IMR-90 (cell line): ENCODE measurements at regions not wholly inside any gene's neighbourhood (a gene's known extent, or its start where the extent isn't known, plus 50 kb on each side); places are given as distances from the start of the nearest gene placed in this dataset.
A peak's percentile ranks its signal among the peaks of the same experiment; 100 is the strongest.

Source experiments
- ATAC-seq: fragments of 200-7000 bp; cut with Tn5 transposase; 2 replicates; pipeline ENCODE4 v1.9.1; 2020; ENCODE audit warnings: low read depth, mild to moderate bottlenecking, moderate library complexity
- BruUV-seq: library from RNA; stranded (reverse); fragments of 400-500 nt; replicated peaks from 2 replicates; lab custom pipeline; 2021; lab: Mats Ljungman, UMichigan
- CTCF ChIA-PET: fragments of 300-600 bp; formaldehyde crosslinking; extraction: SDS; loops from one replicate; lab custom pipeline; 2021; ENCODE audit warnings: antibody characterized with exemption; lab: Yijun Ruan, JAX
- POLR2A ChIA-PET: fragments of 300-600 bp; sonication (Branson Sonifier 250); formaldehyde crosslinking; loops from one replicate; lab custom pipeline; 2022; ENCODE audit warnings: antibody characterized with exemption; ENCODE audit not compliant: unreplicated experiment; lab: Charles Lee
- DNase-seq: peaks from one replicate; pipeline ENCODE4 v3.0.0; 2013
- H2AFZ ChIP-seq: replicated peaks from 2 replicates; pipeline ENCODE3; 2013; ENCODE audit warnings: low read length, mild to moderate bottlenecking; ENCODE audit not compliant: poor library complexity
- H2AK5ac ChIP-seq: 2 replicates; pipeline ENCODE4 v1.6.1; 2013; ENCODE audit warnings: low read depth, low read length, inconsistent platforms
- H2AK9ac ChIP-seq: replicated peaks from 2 replicates; pipeline ENCODE3; 2013; ENCODE audit warnings: mild to moderate bottlenecking, low read depth, low read length, moderate library complexity; ENCODE audit not compliant: poor library complexity
- H2BK120ac ChIP-seq: 2 replicates; pipeline ENCODE4 v1.6.1; 2013; ENCODE audit warnings: low read depth, low read length, inconsistent platforms
- H2BK15ac ChIP-seq: 3 replicates; pipeline ENCODE4 v1.6.1; 2013; ENCODE audit warnings: low read depth, low read length, inconsistent platforms
- H2BK20ac ChIP-seq: 2 replicates; pipeline ENCODE4 v1.6.1; 2013; ENCODE audit warnings: low read depth, mild to moderate bottlenecking, inconsistent platforms, low read length, moderate library complexity
- H2BK5ac ChIP-seq: 2 replicates; pipeline ENCODE4 v1.6.1; 2013; ENCODE audit warnings: mild to moderate bottlenecking, low read depth, low read length, inconsistent platforms; ENCODE audit not compliant: poor library complexity, severe bottlenecking
- H3K14ac ChIP-seq: replicated peaks from 2 replicates; pipeline ENCODE4 v1.6.1; 2013; ENCODE audit warnings: low read depth, low read length, inconsistent platforms
- H3K18ac ChIP-seq: 2 replicates; pipeline ENCODE4 v1.6.1; 2013; ENCODE audit warnings: low read depth, low read length, control low read depth
- H3K23ac ChIP-seq: 2 replicates; pipeline ENCODE4 v1.6.1; 2013; ENCODE audit warnings: low read depth, low read length, inconsistent platforms
- H3K27ac ChIP-seq: 2 replicates; pipeline ENCODE4 v1.5.1; 2013; ENCODE audit warnings: mild to moderate bottlenecking, control low read depth, low read length; ENCODE audit not compliant: insufficient read depth
- H3K27me3 ChIP-seq: 2 replicates; pipeline ENCODE4 v1.6.1; 2013; ENCODE audit warnings: low read length; ENCODE audit not compliant: control insufficient read depth, insufficient read depth
- H3K36me3 ChIP-seq: 2 replicates; pipeline ENCODE4 v1.6.1; 2013; ENCODE audit warnings: low read length, mixed read lengths; ENCODE audit not compliant: control insufficient read depth, insufficient read depth
- H3K4ac ChIP-seq: 2 replicates; pipeline ENCODE4 v1.6.1; 2013; ENCODE audit warnings: low read depth, low read length, inconsistent platforms
- H3K4me1 ChIP-seq: 2 replicates; pipeline ENCODE4 v1.6.1; 2013; ENCODE audit warnings: low read length, mixed read lengths; ENCODE audit not compliant: control insufficient read depth, insufficient read depth
- H3K4me2 ChIP-seq: 2 replicates; pipeline ENCODE4 v1.6.1; 2013; ENCODE audit warnings: low read depth, mild to moderate bottlenecking, control low read depth, low read length, moderate library complexity
- H3K4me3 ChIP-seq: 2 replicates; pipeline ENCODE4 v1.5.1; 2013; ENCODE audit warnings: low read depth, mild to moderate bottlenecking, control low read depth, low read length, moderate library complexity; ENCODE audit not compliant: insufficient read depth
- H3K56ac ChIP-seq: 2 replicates; pipeline ENCODE4 v1.6.1; 2013; ENCODE audit warnings: low read length, inconsistent platforms; ENCODE audit not compliant: insufficient read depth; ENCODE audit errors: extremely low read depth
- H3K79me1 ChIP-seq, 2 experiments: 2 replicates each; pipeline ENCODE4 v1.6.1; 2013; ENCODE audit warnings: low read length in 2 of 2, inconsistent platforms in 1 of 2, low read depth in 1 of 2
- H3K9ac ChIP-seq: 2 replicates; pipeline ENCODE4 v1.6.1; 2013; ENCODE audit warnings: low read depth, low read length, control low read depth
- H3K9me1 ChIP-seq: 2 replicates; pipeline ENCODE4 v1.6.1; 2013; ENCODE audit warnings: low read length, inconsistent platforms; ENCODE audit not compliant: insufficient read depth
- H3K9me3 ChIP-seq: 2 replicates; pipeline ENCODE4 v1.6.1; 2013; ENCODE audit warnings: low read length; ENCODE audit not compliant: control insufficient read depth, insufficient read depth
- H4K20me1 ChIP-seq: 2 replicates; pipeline ENCODE4 v1.6.1; 2013; ENCODE audit warnings: low read length, inconsistent platforms; ENCODE audit not compliant: insufficient read depth
- H4K5ac ChIP-seq: 2 replicates; pipeline ENCODE4 v1.6.1; 2013; ENCODE audit warnings: mild to moderate bottlenecking, low read depth, low read length, control low read depth
- H4K8ac ChIP-seq, 2 experiments: 2 replicates each; pipeline ENCODE4 v1.6.1; 2013; ENCODE audit warnings: low read depth in 2 of 2, low read length in 2 of 2, control low read depth in 1 of 2, inconsistent platforms in 1 of 2
- H4K91ac ChIP-seq: 2 replicates; pipeline ENCODE4 v1.6.1; 2013; ENCODE audit warnings: low read depth, low read length, inconsistent platforms; ENCODE audit not compliant: insufficient read depth
- BHLHE40 ChIP-seq: fragments of 150-350 bp; IDR thresholded peaks from 2 replicates; pipeline ENCODE4 v1.6.1; 2016; ENCODE audit warnings: mild to moderate bottlenecking, low read depth, low read length
- CEBPB ChIP-seq: IDR thresholded peaks from 2 replicates; pipeline ENCODE4 v1.6.1; 2012; ENCODE audit warnings: low read depth, low read length, improper control_type of control experiment
- CHD1 ChIP-seq: IDR thresholded peaks from 2 replicates; pipeline ENCODE4 v1.6.1; 2012; ENCODE audit warnings: low read depth, low read length, improper control_type of control experiment
- FOS ChIP-seq: fragments of 150-350 bp; IDR thresholded peaks from 2 replicates; pipeline ENCODE4 v1.6.1; 2016; ENCODE audit warnings: low read depth, low read length
- MAFK ChIP-seq: IDR thresholded peaks from 2 replicates; pipeline ENCODE4 v1.6.1; 2012; ENCODE audit warnings: low read depth, low read length, improper control_type of control experiment
- MAZ ChIP-seq: IDR thresholded peaks from 2 replicates; pipeline ENCODE4 v1.6.1; 2012; ENCODE audit warnings: low read depth, mild to moderate bottlenecking, low read length, improper control_type of control experiment, moderate library complexity, borderline replicate concordance
- MXI1 ChIP-seq: IDR thresholded peaks from 2 replicates; pipeline ENCODE4 v1.6.1; 2012; ENCODE audit warnings: low read depth, mild to moderate bottlenecking, low read length, moderate library complexity, borderline replicate concordance
- NFE2L2 ChIP-seq: fragments of 150-350 bp; IDR thresholded peaks from 2 replicates; pipeline ENCODE4 v1.6.1; 2016; ENCODE audit warnings: low read depth, mild to moderate bottlenecking, low read length
- POLR2A ChIP-seq: IDR thresholded peaks from 2 replicates; pipeline ENCODE4 v1.6.1; 2012; ENCODE audit warnings: mild to moderate bottlenecking, low read depth, low read length
- RAD21 ChIP-seq: IDR thresholded peaks from 2 replicates; pipeline ENCODE4 v1.6.1; 2012; ENCODE audit warnings: low read length, improper control_type of control experiment
- RCOR1 ChIP-seq: IDR thresholded peaks from 2 replicates; pipeline ENCODE4 v1.6.1; 2012; ENCODE audit warnings: mild to moderate bottlenecking, low read length, improper control_type of control experiment; ENCODE audit not compliant: insufficient replicate concordance
- RFX5 ChIP-seq: IDR thresholded peaks from 2 replicates; pipeline ENCODE4 v1.8.0; 2012; ENCODE audit warnings: low read depth, mild to moderate bottlenecking, low read length, moderate library complexity
- SMC3 ChIP-seq: fragments of 150-350 bp; IDR thresholded peaks from 2 replicates; pipeline ENCODE4 v1.6.1; 2016; ENCODE audit warnings: low read depth, mild to moderate bottlenecking, antibody characterized with exemption, low read length, moderate library complexity
- WGBS, 2 experiments: methylation state at CpG; one replicate each; pipeline versions ENCODE4 v1.1.5 to v1.1.7; 2013; ENCODE audit warnings: missing lambda C conversion rate in 2 of 2; ENCODE audit not compliant: insufficient read length in 1 of 2; ENCODE audit errors: extremely low coverage in 2 of 2; 5-methylcytosine and 5-hydroxymethylcytosine counted together
- dilution Hi-C: fragments of 300-500 bp; cut with HindIII; formaldehyde crosslinking; loops from one replicate; pipeline ENCODE4 v1.14.3; 2018; ENCODE audit warnings: low sequenced_read_pairs; ENCODE audit not compliant: unreplicated experiment
- in situ Hi-C: fragments of 300-500 bp; cut with MboI; formaldehyde crosslinking; loops from 3 replicates; pipeline ENCODE4 v1.14.3; 2019; ENCODE audit warnings: low sequenced_read_pairs, inconsistent platforms, mixed read lengths
- intact Hi-C: fragments of 100-400 bp; cut with micrococcal nuclease; formaldehyde crosslinking; loops from 2 replicates; pipeline ENCODE4 v1.10.0; 2022

GRCh38 chr2:195445639-195446038 lies 211.4 kb upstream of the SLC39A10 start:
- Histone ChIP-seq H3K9ac (no peak overlapping the region), H4K91ac (no peak overlapping the region), H4K8ac (no peak overlapping the region), H3K4ac (no peak overlapping the region), H2BK5ac (peak overlapping the region; percentile 42), H3K14ac (no peak overlapping the region), H3K4me2 (no peak overlapping the region), H2AFZ (no peak overlapping the region), H3K79me1 (no peaks in the 10 kb centered on the region), H2BK15ac (no peak overlapping the region), H3K9me3 (peaks cover 9% of the 10 kb centered on the region), H3K36me3 (no peaks in the 10 kb centered on the region), H3K27ac (no peak overlapping the region), H3K23ac (no peak overlapping the region), H4K20me1 (no peaks in the 10 kb centered on the region), H2AK9ac (no peak overlapping the region), H3K56ac (no peak overlapping the region), H2BK120ac (0 out of 2 replicates have a peak overlapping the region, but pooled peaks have one; percentile 4), H3K9me1 (no peaks in the 10 kb centered on the region), H3K27me3 (no peaks in the 10 kb centered on the region), H3K4me3 (no peak overlapping the region), H4K5ac (no peak overlapping the region), H2BK20ac (peak overlapping the region; percentile 48; the same call in 1 of the 2 replicates), H3K18ac (no peak overlapping the region), H2AK5ac (no peak overlapping the region), H3K4me1 (peaks cover 2% of the 10 kb centered on the region)
- POLR2A ChIA-PET, result no interaction called here
- intact Hi-C loops (no loop called here), in situ Hi-C loops (no loop called here), dilution Hi-C loops (no loop called here)
- BruUV-seq, result no TSS peak
- CTCF ChIA-PET, result no interaction called here
- DNase-seq (peak; percentile 64), ATAC-seq (peak; percentile 83)
- WGBS, 2 experiments, result no CpG with 5 or more reads among the region's 1 CpG
- TF ChIP-seq MAFK (no peak), NFE2L2 (no peak), FOS (no peak), CEBPB (no peak), POLR2A (no peak), MXI1 (no peak), SMC3 (no peak), CHD1 (no peak), BHLHE40 (no peak), RFX5 (no peak), RAD21 (no peak), MAZ (no peak), RCOR1 (no peak)
